ENCODE measurements at regions not wholly inside any gene's neighbourhood (a gene's known extent, or its start where the extent isn't known, plus 50 kb on each side); places are given as distances from the start of the nearest gene placed in this dataset.
"Not testable (repeated sequence)": the region's sequence is repeated elsewhere in the genome, so short reads cannot be mapped to it uniquely, and the experiment has no call there.

DNA sequence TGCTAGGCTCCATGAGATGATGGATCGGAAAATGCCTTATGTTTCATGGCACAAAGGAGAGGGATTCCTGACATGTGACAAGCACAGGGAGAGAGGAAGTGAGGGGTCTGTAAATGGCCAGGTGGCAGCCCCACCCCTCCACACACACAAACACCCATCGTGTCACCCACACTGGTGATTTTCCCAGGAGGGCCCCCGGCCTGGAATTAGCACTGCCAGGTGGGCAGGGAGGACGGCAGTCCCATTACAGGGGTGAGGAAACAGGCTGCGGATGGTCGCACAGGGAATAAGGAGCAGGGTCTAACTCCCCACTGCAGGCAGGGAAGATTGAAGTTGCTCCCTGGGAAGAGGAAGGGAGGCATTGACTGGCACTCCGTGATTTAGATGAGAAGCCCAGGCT lies 395.3 kb upstream of the ZNF337 start:
- DNase-seq, result not testable (repeated sequence)

DNA sequence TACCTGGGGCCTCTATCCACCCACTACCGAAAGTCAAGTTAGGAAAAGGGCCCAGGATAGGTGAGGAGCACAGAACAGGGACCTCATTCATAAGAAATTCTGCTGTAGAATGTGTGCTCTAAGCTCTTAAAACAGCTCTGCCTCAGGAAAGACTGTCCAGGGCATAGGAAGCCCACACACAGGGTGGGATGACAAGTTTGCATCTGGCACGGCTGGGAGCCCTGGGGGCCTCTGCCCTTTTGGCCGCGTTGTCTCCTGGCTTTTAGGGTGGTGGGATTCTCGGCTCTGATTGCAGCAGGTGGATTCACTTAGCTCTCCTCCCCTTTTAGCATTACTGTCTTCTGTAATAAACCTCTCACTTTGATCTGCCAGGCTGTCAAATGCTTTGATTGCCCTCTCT lies 389.5 kb upstream of the ZNF337 start:
- DNase-seq, result not testable (repeated sequence)

DNA sequence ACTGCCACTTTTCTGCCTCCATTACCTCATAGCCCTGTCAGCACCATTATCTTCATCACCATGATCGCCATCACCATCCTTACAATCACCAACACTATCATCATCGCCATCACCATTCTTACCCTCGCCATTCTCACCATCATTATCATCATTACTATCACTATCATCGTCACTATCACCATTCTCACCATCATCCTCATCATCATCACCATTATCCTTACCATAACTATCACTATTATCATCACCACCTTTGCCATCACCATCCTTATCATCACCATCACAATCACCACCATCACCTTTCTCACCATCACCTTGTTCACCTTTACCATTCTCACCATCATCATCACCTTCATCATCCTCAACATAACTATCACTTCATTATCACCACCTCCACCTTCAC lies 377.3 kb upstream of the ZNF337 start:
- DNase-seq, result not testable (repeated sequence)

DNA sequence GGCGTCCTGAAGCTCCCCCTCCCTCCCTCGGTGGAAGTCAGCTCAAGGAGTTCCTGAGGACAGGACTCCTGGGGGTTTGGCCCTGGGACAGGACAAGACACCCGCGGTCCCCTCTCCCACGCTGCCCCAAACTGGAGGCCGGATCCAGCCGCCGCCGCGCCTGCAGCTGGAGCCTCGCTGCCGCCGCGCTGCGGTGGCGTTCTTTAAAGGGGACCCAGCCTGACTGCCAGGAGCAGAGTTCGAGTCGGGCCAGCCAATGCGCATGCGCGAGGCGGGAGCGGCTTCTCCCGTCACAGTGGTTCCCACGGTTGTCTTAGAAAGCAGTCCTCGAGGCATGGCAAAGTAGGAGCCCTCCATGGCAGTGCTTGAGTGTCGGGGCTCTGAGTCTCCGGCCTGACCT lies 362.7 kb upstream of the ZNF337 start:
- DNase-seq, result not testable (repeated sequence)

DNA sequence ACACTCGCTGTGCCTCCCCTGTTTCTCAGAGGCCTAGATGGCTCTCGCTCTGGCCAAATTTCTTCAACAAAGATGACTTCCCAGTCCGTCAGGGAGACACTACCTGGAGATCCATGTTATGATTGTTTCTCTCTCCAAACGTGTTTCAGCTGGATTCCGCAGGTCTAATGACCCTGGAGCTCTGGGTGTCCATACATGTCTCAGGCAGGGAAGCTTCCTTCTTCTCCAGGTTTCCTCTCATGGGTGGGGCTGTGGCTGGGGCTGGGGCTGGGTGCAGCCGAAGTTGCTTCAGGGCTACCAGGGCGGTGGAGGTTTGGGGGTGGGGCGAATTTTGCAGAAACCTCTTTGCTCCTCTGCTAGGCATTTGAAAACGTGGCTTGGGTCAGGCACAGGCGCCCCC lies 361.8 kb upstream of the ZNF337 start:
- DNase-seq, result not testable (repeated sequence)

DNA sequence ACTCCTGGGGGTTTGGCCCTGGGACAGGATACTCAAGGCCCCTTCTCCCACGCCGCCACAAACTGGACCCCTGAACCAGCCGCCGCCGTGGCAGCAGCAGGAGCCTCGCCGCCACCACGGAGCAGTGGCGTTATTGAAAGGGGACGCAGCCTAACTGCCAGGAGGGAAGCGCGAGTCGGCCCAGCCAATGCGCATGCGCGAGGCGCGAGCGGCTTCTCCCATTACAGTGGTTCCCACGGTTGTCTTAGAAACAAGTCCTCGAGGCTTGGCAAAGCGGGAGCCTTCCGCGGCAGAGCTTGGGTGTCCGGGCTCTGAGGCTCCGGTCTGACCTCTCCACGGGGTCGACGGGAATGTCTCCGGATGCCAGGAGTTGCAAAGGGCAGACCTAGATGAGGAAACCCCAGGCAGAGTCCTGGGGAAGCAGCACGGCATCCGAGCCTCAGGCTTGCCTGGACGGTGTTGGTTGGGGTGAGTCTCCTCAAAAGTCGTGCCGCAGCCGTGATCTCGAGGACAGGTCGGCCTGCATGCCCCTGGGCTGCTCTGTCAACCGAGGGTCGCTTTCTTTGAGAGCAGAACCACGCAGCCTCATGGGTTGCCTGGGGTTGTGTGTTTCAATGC lies 360.6 kb upstream of the ZNF337 start:
- DNase-seq, result not testable (repeated sequence)

DNA sequence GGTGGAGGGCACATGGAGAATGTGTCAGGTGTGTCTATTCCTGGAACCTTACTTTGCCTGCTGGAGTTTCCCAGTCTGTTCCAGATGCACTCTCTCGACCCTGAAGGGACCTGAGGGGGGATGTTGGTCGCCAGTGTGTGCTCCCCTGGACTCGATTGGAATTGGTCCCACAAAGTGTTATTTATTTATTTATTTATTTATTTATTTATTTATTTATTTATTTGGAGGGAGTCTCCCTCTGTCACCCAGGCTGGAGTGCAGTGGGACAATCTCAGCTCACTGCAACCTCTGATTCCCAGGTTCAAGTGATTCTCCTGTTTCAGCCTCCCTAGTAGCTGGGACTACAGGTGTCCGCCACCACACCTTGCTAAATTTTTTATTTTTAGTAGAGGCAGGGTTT lies 329.1 kb upstream of the ZNF337 start:
- DNase-seq, result not testable (repeated sequence)

DNA sequence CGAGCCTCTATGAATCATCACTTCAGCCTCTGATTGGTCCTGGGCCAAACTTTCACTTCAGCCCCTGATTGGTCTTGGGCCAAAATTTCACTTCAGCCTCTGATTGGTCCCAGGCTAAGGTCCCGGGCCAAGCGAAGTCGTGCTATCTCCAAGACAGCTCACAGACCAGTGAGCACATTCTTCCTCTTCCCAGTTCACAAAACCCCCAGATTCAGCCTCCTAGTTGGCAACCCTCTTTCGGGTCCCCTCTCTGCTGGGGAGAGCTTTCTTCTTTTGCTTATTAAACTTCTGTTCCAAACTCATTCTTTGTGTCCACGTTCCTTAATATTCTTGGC lies 314.3 kb upstream of the ZNF337 start:
- DNase-seq, result not testable (repeated sequence)

DNA sequence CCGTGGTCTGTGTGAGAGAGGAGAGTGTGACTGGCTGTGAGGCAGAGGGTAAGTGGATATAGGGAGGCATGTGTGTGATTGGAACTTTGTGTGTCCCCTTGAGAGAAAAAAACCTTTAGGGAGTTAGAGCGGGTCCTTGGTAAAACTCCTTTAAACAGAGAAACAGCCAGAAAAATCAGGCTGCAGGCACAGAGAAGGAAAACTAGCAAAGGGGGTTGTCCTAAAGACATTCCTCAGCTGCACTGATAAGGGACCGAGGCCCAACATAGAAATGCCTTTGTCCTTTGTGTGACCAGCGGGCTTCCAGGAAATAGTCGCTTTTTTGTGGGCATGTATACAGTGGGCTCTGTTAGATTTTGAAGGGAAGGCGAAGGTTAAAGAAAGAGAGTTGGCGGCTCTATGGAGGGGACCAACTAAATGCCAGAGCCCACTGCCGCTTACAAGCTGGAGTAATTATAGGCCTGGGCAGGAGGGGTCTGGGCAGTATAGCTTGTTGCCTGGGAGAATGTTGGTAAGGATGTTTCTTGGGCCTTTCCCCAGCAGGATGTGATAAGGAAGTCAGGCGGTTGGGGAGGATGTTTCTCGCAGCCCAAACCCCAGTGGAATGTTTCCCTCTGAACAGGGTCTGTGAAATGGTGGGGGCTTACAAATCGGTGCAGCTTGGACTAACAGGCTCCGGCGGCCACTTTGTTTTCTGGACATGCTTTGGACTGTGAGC lies 313.7 kb upstream of the ZNF337 start:
- not testable (repeated sequence) for DNase-seq

DNA sequence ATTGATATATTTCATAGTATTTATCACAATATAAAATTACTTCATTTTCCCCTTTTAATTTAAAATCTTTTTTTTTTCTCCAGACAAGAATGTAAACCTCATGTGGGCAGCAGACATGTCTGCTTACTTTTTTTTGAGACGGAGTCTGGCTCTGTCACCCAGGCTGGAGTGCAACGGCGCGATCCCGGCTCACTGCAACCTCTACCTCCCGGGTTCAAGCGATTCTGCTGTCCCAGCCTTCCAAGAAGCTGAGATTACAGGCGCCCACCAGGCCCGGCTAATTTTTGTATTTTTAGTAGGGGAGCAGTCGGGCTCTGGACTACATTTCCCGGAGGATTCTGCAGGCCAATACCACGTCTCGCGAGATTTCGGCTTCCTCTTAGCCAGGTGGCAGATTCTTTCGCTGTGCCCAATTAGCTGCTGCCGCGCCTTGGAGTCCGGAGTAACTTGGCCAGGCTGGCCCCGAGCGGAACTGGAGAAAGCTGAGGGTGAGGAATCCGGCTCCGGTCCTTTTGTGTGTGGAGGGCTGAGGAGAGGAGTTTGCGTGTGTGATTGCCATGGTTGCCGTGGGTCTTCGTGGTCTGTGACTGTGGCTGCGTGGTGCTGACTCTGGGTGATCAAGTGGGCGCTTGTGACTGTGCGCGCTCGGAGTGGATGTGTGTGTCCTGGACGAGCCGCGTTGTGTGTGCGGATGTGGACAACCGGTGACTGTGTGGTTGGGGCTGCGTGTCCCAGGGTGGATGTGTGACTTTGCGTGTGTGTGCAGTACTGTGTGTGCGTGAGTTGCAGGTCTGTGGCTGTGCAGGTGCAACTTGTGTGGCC lies 313.0 kb upstream of the ZNF337 start:
- DNase-seq, result peak; percentile 80

DNA sequence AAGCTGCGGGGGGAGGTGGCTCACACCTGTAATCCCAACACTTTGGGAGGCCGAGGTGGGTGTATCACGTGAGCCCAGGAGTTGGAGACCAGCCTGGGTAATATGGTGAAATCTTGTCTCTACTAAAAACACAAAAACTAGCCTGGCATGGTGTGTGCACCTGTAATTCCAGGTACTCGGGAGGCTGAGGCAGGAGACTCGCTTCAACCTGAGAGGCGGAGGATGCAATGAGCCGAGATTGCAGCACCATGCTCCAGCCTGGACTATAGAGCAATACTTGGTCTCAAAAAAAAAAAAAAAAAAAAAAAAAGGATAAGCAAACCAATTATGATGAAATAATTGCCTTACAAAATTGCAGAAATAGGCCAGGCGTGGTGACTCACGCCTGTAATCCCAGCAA lies 311.4 kb upstream of the ZNF337 start:
- DNase-seq, result not testable (repeated sequence)

DNA sequence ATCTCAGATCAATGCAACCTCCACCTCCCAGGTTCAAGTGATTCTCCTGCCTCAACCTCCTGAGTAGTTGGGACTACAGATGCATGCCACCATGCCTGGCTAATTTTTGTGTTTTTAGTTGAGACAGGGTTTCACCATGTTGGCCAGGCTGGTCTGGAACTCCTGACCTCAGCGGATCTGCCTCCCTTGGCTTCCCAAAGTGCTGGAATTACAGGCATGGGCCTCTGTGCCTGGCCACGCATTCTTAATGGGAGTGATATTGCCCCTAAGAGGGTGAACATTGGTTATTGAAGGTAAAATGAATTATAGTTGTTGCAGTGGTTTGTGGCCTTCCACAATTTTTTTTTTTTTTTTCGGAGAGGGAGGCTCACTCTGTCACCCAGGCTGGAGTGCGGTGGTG lies 309.5 kb upstream of the ZNF337 start:
- not testable (repeated sequence) for DNase-seq

DNA sequence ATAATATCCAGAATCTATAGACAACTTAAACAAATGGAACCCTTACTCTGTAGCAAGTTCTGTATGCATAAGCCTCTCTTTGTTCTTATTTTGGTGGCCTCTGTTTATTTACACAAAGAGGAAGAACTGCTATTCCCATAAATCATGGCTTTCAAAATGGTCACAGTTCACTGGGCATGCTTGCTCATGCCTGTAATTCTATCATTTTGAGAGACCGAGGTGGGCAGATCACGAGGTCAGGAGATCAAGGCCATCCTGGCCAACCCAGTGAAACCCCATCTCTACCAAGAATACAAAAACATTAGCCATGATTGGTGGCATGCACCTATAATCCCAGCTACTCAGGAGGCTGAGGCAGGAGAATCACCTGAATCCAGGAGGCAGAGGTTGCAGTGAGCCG lies 307.3 kb upstream of the ZNF337 start:
- DNase-seq, result not testable (repeated sequence)

DNA sequence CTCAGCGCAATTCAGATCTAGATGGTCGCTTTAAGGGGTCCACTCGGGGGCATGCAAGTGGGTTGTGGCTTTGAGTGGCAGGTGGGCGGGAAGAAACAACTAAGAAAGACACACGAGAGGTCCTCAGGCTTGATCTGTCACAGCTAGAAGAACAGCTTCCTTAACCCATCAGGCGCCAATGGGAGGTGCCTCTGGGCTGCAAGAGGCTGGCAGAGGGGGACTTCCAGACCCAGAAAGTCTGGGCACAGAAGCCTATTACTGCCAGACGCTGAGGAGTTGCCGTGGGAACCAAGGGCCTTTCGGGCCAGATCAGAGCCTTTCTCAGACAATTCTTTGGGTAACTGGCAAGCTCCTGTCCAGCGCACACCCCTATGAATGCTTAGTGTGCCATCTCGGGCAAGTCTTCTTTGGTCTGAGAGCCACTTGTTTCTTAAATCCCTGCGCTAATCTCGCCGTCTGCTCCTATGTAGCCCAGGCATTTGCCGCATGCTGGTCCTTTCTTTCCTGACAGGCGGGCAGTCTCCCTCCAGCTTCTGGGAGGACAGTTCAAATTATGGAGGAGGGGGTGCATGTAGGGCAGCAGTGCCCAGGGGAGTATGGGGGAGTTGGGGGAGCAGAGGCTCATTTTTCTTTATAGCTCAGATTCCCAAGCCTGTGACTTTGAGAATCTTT lies 300.9 kb upstream of the ZNF337 start:
- DNase-seq, result not testable (repeated sequence)

DNA sequence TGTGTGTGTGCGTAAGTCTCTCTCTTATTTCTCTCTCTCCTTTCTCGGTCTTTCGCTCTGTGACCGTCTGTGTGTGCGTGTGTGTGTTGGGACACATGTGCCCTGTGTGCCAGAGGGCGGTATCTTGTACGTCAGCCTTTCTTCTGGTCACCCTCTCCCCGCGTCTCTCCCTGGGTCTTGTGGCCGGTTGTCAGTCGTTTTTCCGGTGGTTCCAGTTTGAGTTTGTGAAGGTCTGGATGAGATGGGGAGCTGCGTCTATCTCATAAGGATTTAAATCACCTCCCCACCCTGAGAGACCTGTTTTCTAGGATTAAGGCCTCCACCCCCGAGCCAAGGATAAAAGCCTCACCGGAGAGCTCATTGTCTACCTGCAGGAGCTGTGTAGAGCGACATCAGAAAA lies 295.5 kb upstream of the ZNF337 start:
- no peak for DNase-seq

DNA sequence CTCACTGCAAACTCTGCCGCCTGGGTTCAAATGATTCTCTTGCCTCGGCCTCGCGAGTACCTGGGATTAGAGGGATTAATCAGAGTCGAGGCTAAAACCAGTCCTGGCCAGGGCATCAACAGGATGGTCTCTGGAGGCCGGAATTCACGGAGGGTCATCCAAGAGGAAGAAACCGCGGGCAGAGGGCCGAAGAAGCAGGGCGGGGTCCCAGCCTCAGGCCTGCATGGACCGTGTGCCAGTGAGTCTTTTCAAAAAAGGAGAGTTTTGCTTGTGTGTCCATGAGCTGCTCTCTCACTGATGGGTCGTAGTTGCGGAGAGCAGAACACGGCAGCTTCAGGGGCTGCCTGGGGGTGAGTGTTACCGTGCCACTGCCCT lies 295.1 kb upstream of the ZNF337 start:
- no peak for DNase-seq

DNA sequence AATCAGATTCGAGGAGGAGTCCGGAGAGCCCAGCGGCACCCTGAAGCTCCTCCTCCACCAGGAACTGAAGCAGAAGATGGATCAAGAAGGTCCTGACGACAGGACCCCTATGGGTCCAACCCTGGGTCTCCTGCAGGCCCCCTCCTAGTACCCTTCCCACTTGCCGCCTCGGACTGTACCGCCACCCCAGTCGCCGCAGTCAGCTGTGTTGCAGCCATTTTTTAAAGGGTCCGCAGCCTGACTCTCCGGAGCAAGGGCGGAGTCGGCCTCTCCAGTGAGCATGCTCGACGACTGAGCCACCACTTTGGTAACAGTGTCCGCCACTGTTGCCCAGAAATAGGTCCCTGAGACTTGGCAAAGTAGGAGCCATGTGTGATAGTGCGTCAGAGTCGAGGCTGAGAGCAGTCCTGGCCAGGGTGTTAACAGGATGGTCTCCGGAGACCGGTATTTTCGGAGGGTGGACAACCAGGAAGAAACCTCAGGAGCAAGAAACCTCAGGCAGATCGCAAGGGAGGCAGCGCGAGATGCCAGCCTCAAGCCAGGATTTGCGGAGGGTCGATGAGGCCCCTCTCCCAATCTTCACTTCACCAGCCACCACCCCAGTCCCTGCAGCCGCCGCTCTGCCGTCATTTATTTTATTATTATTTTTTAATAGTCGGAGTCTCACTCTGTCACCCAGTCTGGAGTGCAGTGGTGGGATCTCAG lies 294.6 kb upstream of the ZNF337 start:
- no peak for DNase-seq

DNA sequence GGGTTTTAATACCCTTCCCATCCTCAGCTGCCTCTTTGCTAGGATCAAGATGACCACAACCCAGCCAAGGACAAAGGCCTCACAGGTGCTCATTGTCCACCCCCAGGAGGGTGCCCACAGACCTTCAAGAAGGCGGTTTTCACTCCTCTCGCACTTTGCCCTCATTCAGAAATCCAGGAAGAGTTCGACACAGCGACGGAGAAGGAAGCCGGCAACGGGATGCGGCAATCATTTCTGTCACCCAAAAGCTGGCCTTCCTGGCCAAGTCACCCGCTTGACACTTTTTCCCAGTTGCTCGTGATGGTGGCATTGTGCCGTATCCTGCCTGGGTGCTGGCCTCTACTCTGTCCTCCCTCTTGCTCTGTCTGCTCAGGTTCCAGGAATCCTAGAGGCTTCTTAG lies 293.0 kb upstream of the ZNF337 start:
- not testable (repeated sequence) for DNase-seq

DNA sequence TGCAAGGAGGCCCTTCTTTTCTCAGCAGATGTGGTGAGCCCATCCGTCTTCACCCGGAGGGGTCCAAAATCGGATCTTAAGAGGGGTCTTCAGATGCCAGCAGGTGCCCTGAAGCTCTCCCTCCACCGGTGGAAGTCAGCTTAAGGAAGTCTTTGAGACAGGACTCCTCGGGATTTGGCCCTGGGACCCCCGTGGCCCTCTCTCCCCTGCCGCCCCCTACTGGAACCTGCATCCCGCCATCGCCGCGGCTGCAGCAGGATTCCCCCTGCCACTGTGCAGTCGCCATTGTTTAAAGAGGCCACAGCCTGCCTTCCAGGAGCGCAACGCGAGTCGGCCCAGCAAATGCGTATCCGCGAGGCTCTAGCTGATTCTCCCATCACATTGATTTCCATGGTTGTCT lies 292.5 kb upstream of the ZNF337 start:
- no peak for DNase-seq

DNA sequence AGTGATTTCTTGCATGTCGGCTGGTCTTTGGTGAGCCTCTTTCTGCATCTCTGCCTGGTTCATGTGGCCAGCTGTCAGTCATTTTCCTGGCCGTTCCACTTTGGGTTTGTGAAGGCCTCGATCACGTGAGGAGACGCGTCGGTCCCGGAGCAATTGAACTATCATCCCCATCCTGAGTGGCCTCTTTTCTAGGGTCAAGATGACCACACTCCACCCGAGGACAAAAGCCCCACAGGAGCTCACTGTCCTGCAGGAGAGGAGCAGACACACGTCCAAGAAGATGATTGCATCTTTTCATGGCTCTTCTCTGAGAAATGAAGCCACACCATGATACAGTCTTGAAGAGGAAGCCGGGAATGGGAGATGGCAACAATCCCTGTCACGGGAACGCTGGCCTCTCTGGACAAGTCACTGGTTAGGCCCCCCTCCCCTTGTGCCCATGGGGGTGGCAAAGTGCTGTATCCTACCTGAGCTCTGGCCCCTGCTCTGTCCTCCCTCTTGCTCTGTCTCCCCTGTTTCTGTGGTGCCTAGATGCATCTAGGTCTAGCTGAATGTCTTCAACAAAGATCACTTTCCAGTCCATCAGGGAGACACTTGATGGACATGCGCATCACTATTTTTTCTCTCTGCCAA lies 291.4 kb upstream of the ZNF337 start:
- not testable (repeated sequence) for DNase-seq

DNA sequence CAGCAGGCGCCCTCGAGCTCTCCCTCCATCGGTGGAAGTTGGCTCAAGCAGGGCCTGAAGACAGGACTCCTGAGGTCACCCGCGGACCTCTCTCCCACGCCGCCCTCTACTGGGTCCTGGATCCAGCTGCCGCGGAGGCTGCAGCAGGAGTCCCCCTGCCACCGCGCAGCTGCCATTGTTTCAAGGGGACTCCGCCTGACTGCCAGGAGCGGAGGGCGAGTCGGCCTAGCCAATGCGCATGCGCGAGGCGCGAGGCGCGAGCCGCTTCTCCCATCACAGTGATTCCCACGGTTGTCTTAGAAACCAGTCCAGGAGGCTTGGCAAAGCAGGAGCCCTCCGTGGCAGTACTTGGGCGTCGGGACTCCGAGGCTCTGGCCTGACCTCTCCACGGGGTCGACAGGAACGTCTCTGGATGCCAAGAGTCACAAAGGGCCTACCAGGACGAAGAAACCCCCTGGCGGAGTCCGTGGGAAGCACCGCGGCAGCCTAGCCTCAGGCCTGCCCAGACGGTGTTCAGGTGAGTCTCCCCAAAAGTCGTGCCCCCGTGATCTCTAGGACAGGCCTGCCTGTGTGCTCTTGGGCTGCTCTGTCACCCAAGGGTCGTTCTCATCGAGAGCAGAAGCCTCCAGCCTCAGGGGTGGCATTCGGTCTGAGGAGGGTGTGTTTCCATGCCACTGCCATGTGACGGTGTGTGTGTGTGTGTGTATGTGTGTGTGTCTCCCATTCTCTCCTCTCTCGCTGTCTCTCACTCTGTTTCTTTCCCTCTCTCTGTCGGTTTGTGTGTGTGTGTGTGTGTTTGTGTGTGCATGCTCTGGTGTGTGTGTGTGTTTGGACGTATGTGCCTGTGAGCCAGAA lies 290.6 kb upstream of the ZNF337 start:
- DNase-seq, result peak; percentile 55

All from activated CD4-positive, alpha-beta T cell treated with anti-CD3 and anti-CD28 coated beads, Interleukin-10, Interleukin-2, amounts not matched to agents 100 ng/mL and 50 ng/mL, durations not matched to agents 16 hours and 8 hours (primary cell).